ENCODE measurements at regions not wholly inside any gene's neighbourhood (a gene's known extent, or its start where the extent isn't known, plus 50 kb on each side); places are given as distances from the start of the nearest gene placed in this dataset.

DNA sequence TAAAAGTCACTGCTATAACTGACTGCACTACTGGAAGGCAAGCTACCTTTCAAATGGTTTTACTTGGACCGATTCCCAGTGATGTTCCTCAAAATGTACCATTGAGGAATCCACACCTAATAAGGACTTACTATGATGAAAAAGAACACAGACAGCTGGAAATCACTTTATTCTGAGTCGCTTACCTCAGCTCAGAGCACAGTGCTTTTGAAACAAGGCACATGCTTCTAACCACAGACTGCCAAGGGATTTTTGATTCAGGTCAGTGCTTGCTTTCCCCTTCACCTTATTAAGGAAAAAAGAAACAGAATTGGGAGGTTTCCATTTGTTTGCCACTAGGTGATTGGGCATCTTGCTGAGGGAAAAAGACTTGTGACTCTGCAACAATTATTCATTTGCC, 707.5 kb upstream of the FSHR start:
- TF ChIP-seq, protein P1, sequence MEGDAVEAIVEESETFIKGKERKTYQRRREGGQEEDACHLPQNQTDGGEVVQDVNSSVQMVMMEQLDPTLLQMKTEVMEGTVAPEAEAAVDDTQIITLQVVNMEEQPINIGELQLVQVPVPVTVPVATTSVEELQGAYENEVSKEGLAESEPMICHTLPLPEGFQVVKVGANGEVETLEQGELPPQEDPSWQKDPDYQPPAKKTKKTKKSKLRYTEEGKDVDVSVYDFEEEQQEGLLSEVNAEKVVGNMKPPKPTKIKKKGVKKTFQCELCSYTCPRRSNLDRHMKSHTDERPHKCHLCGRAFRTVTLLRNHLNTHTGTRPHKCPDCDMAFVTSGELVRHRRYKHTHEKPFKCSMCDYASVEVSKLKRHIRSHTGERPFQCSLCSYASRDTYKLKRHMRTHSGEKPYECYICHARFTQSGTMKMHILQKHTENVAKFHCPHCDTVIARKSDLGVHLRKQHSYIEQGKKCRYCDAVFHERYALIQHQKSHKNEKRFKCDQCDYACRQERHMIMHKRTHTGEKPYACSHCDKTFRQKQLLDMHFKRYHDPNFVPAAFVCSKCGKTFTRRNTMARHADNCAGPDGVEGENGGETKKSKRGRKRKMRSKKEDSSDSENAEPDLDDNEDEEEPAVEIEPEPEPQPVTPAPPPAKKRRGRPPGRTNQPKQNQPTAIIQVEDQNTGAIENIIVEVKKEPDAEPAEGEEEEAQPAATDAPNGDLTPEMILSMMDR (IDR thresholded peaks at IDR 0.05; ENCODE audit: insufficient read depth, low read length), result no peak
- TF ChIP-seq, protein P2, sequence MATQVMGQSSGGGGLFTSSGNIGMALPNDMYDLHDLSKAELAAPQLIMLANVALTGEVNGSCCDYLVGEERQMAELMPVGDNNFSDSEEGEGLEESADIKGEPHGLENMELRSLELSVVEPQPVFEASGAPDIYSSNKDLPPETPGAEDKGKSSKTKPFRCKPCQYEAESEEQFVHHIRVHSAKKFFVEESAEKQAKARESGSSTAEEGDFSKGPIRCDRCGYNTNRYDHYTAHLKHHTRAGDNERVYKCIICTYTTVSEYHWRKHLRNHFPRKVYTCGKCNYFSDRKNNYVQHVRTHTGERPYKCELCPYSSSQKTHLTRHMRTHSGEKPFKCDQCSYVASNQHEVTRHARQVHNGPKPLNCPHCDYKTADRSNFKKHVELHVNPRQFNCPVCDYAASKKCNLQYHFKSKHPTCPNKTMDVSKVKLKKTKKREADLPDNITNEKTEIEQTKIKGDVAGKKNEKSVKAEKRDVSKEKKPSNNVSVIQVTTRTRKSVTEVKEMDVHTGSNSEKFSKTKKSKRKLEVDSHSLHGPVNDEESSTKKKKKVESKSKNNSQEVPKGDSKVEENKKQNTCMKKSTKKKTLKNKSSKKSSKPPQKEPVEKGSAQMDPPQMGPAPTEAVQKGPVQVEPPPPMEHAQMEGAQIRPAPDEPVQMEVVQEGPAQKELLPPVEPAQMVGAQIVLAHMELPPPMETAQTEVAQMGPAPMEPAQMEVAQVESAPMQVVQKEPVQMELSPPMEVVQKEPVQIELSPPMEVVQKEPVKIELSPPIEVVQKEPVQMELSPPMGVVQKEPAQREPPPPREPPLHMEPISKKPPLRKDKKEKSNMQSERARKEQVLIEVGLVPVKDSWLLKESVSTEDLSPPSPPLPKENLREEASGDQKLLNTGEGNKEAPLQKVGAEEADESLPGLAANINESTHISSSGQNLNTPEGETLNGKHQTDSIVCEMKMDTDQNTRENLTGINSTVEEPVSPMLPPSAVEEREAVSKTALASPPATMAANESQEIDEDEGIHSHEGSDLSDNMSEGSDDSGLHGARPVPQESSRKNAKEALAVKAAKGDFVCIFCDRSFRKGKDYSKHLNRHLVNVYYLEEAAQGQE (IDR thresholded peaks at IDR 0.05; ENCODE audit: insufficient replicate concordance, low read depth), result no peak
- TF ChIP-seq GABPA (IDR thresholded peaks at IDR 0.05; ENCODE audit: low read depth) (no peak), POLR2AphosphoS5 (IDR thresholded peaks at IDR 0.05; ENCODE audit: low read depth) (no peak), SPI1 (IDR thresholded peaks at IDR 0.05; ENCODE audit: borderline replicate concordance, low read depth) (no peak)
- H3K27me3 ChIP-seq (ENCODE audit: insufficient read depth, poor library complexity, severe bottlenecking), result no peaks in the 10 kb centered on the region
- H3K4me3 ChIP-seq (replicated peaks; ENCODE audit: insufficient read depth, low read length), result no peak overlapping the region
- DNase-seq (ENCODE audit: low read depth in 1 of 2, low spot score in 1 of 2), result no peak
- H3K27ac ChIP-seq (replicated peaks), result no peak overlapping the region

DNA sequence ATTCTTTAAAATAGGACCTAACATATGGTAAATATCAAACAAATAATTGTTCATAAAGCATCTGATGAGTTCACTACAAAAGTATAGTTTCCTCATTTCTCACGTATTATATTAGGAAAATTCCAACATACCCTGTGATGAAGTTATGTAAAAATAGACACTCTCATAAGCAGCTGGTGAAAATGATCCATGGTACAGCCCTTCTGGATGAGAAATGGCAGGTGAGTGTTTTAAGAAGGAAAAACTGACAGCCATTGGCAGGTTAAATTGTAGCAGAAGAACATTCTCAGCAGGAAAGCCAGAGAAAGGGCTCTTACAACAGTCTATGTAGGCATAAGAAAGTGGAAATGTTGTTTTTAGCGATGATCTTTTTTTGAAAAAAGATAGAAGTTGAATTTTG, 706.5 kb upstream of the FSHR start:
- TF ChIP-seq, protein P1 (IDR thresholded peaks at IDR 0.05; ENCODE audit: insufficient read depth, low read length), result no peak
- TF ChIP-seq GABPA (IDR thresholded peaks at IDR 0.05; ENCODE audit: low read depth) (no peak), SPI1 (IDR thresholded peaks at IDR 0.05; ENCODE audit: borderline replicate concordance, low read depth) (no peak), POLR2AphosphoS5 (IDR thresholded peaks at IDR 0.05; ENCODE audit: low read depth) (no peak)
- TF ChIP-seq, protein P2 (IDR thresholded peaks at IDR 0.05; ENCODE audit: insufficient replicate concordance, low read depth), result no peak
- no peak overlapping the region for H3K4me3 ChIP-seq (replicated peaks; ENCODE audit: insufficient read depth, low read length)
- H3K27me3 ChIP-seq (ENCODE audit: insufficient read depth, poor library complexity, severe bottlenecking), result no peaks in the 10 kb centered on the region
- DNase-seq (ENCODE audit: low read depth in 1 of 2, low spot score in 1 of 2), result no peak
- no peak overlapping the region for H3K27ac ChIP-seq (replicated peaks)

DNA sequence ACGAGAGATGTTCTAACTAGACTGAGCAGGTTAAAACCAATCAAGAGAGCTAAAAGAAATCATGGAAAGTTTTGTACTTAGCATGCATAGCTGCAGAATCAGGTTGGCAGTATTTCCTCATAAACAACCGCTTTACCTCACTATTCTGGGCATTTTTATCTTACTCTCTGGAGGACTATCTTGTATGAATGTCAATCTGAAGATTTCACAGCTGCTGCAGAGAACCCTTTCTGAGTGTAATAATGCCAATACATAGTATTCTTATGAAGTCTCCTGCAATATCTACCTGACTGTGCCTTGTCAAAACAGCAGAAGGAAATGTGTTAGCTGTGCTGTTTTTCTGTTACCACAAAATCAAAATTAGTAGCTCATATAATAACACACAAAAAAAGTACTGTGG, 705.9 kb upstream of the FSHR start:
- Histone ChIP-seq H3K4me3 (replicated peaks; ENCODE audit: insufficient read depth, low read length) (no peak overlapping the region), H3K27ac (replicated peaks) (no peak overlapping the region), H3K27me3 (ENCODE audit: insufficient read depth, poor library complexity, severe bottlenecking) (no peaks in the 10 kb centered on the region)
- TF ChIP-seq, protein P2 (IDR thresholded peaks at IDR 0.05; ENCODE audit: insufficient replicate concordance, low read depth), result no peak
- TF ChIP-seq POLR2AphosphoS5 (IDR thresholded peaks at IDR 0.05; ENCODE audit: low read depth) (no peak), SPI1 (IDR thresholded peaks at IDR 0.05; ENCODE audit: borderline replicate concordance, low read depth) (no peak), GABPA (IDR thresholded peaks at IDR 0.05; ENCODE audit: low read depth) (no peak)
- TF ChIP-seq, protein P1 (IDR thresholded peaks at IDR 0.05; ENCODE audit: insufficient read depth, low read length), result no peak
- DNase-seq (ENCODE audit: low read depth in 1 of 2, low spot score in 1 of 2), result no peak
